GM23338 (cell line): ENCODE measurements at regions not wholly inside any gene's neighbourhood (a gene's known extent, or its start where the extent isn't known, plus 50 kb on each side); places are given as distances from the start of the nearest gene placed in this dataset.

ENCODE experiments used
- ATAC-seq: fragments of 200-7000 bp; cut with Tn5 transposase; 3 replicates; pipeline ENCODE4 v1.9.1; 2020
- DNase-seq: peaks from one replicate; pipeline ENCODE4 v3.0.0-alpha.2; 2015; ENCODE audit warnings: low spot score
- H2AFZ ChIP-seq: fragments of 200-600 bp; sonication (generic); 2 replicates; pipeline ENCODE4 v1.8.0; 2016; ENCODE audit warnings: antibody characterized with exemption, mild to moderate bottlenecking, moderate library complexity
- H3F3A ChIP-seq: fragments of 200-600 bp; sonication (generic); replicated peaks from 2 replicates; pipeline ENCODE4 v1.8.0; 2017; ENCODE audit warnings: antibody characterized with exemption, mixed run types, low read depth
- H3K27ac ChIP-seq: fragments of 200-600 bp; sonication (generic); 2 replicates; pipeline ENCODE4 v1.6.1; 2016; ENCODE audit warnings: low read depth
- H3K27me3 ChIP-seq: fragments of 200-600 bp; sonication (generic); 2 replicates; pipeline ENCODE4 v1.8.0; 2016; ENCODE audit warnings: mild to moderate bottlenecking, mixed run types, moderate library complexity; ENCODE audit not compliant: insufficient read depth
- H3K36me3 ChIP-seq: fragments of 200-600 bp; sonication (generic); 2 replicates; pipeline ENCODE4 v1.8.0; 2016; ENCODE audit warnings: mild to moderate bottlenecking; ENCODE audit not compliant: insufficient read depth
- H3K4me1 ChIP-seq: fragments of 200-600 bp; sonication (generic); 2 replicates; pipeline ENCODE4 v1.8.0; 2016; ENCODE audit warnings: mild to moderate bottlenecking, moderate library complexity; ENCODE audit not compliant: insufficient read depth
- H3K4me2 ChIP-seq: fragments of 200-600 bp; sonication (generic); 2 replicates; pipeline ENCODE4 v1.7.1; 2017; ENCODE audit warnings: mixed run types
- H3K4me3 ChIP-seq: fragments of 200-600 bp; sonication (generic); 2 replicates; pipeline ENCODE4 v1.6.1; 2016; ENCODE audit warnings: mixed run types
- H3K79me2 ChIP-seq: fragments of 200-600 bp; sonication (generic); replicated peaks from 2 replicates; pipeline ENCODE4 v1.8.0; 2017; ENCODE audit warnings: mild to moderate bottlenecking; ENCODE audit not compliant: insufficient read depth
- H3K9me2 ChIP-seq: fragments of 200-600 bp; sonication (generic); 2 replicates; pipeline ENCODE4 v1.8.0; 2017; ENCODE audit not compliant: insufficient read depth
- H4K20me1 ChIP-seq: fragments of 200-600 bp; sonication (generic); replicated peaks from 2 replicates; pipeline ENCODE4 v1.8.0; 2017; ENCODE audit warnings: mild to moderate bottlenecking; ENCODE audit not compliant: insufficient read depth
- H3K27ac Mint-ChIP-seq: 2 replicates; pipeline ENCODE4 v1.8.0; 2020; ENCODE audit warnings: inconsistent platforms, mild to moderate bottlenecking, moderate library complexity, mixed read lengths
- H3K27me3 Mint-ChIP-seq: 3 replicates; pipeline ENCODE4 v1.8.0; 2022; ENCODE audit warnings: low read depth, mild to moderate bottlenecking, moderate library complexity, mixed read lengths, inconsistent platforms; ENCODE audit not compliant: insufficient read depth, poor library complexity
- H3K36me3 Mint-ChIP-seq: 3 replicates; pipeline ENCODE4 v1.8.0; 2021; ENCODE audit warnings: low read depth, mild to moderate bottlenecking, inconsistent platforms, moderate library complexity, mixed read lengths
- H3K4me1 Mint-ChIP-seq: 3 replicates; pipeline ENCODE4 v1.8.0; 2020; ENCODE audit warnings: mild to moderate bottlenecking, inconsistent platforms, mixed read lengths
- H3K4me3 Mint-ChIP-seq: 3 replicates; pipeline ENCODE4 v1.8.0; 2021; ENCODE audit warnings: moderate library complexity, mild to moderate bottlenecking, inconsistent platforms, mixed read lengths
- H3K9me3 Mint-ChIP-seq: 3 replicates; pipeline ENCODE4 v1.8.0; 2020; ENCODE audit warnings: moderate library complexity, mild to moderate bottlenecking, inconsistent platforms, mixed read lengths
- CTCF ChIP-seq, 2 experiments: fragments of 200-600 bp in 1 of 2; sonication (generic) in 1 of 2; conservative IDR thresholded peaks; 2 replicates each; pipeline versions ENCODE4 v1.5.1 to v1.6.1; 2016 to 2017; ENCODE audit warnings: antibody characterized with exemption in 2 of 2, low read depth in 2 of 2, mild to moderate bottlenecking in 2 of 2, moderate library complexity in 1 of 2
- EZH2 ChIP-seq: fragments of 200-600 bp; sonication (generic); IDR thresholded peaks from one replicate; pipeline ENCODE4 v1.8.0; 2017; ENCODE audit warnings: antibody characterized with exemption, mild to moderate bottlenecking, low read depth; ENCODE audit not compliant: unreplicated experiment
- EZH2phosphoT487 ChIP-seq: fragments of 200-600 bp; sonication (generic); IDR thresholded peaks from one replicate; pipeline ENCODE4 v1.8.1; 2018; ENCODE audit warnings: antibody characterized with exemption; ENCODE audit not compliant: unreplicated experiment
- JUNB ChIP-seq: IDR thresholded peaks from one replicate; pipeline ENCODE4 v1.6.1; 2016; ENCODE audit warnings: antibody characterized with exemption; ENCODE audit not compliant: unreplicated experiment
- NANOG ChIP-seq: IDR thresholded peaks from 2 replicates; pipeline ENCODE4 v1.6.1; 2016; ENCODE audit warnings: antibody characterized with exemption, borderline replicate concordance
- POLR2AphosphoS5 ChIP-seq: IDR thresholded peaks from 2 replicates; pipeline ENCODE4 v1.6.1; 2016; ENCODE audit warnings: antibody characterized with exemption, low read depth
- REST ChIP-seq: IDR thresholded peaks from one replicate; pipeline ENCODE4 v1.6.1; 2018; ENCODE audit warnings: antibody characterized with exemption; ENCODE audit not compliant: unreplicated experiment
- STAT1 ChIP-seq: IDR thresholded peaks from one replicate; pipeline ENCODE4 v1.6.1; 2016; ENCODE audit warnings: antibody characterized with exemption; ENCODE audit not compliant: unreplicated experiment
- ZNF114 ChIP-seq: fragments of 250-450 bp; sonication (Bioruptor Pico); IDR thresholded peaks from 2 replicates; pipeline ENCODE4 v1.5.0; 2020; ENCODE audit warnings: mild to moderate bottlenecking, moderate library complexity
- ZNF331 ChIP-seq: fragments of 250-450 bp; sonication (Bioruptor Pico); IDR thresholded peaks from 2 replicates; pipeline ENCODE4 v1.5.0; 2020; ENCODE audit warnings: low read depth, mild to moderate bottlenecking, moderate library complexity
- ZNF462 ChIP-seq: fragments of 250-450 bp; sonication (Bioruptor Pico); IDR thresholded peaks from 2 replicates; pipeline ENCODE4 v1.5.0; 2020; ENCODE audit warnings: mild to moderate bottlenecking, moderate library complexity

- no peak overlapping the region for H3K4me3 ChIP-seq
- H3K79me2 ChIP-seq, result no peaks in the 10 kb centered on the region
- no peaks in the 10 kb centered on the region for H4K20me1 ChIP-seq
- no peak overlapping the region for H3K27ac Mint-ChIP-seq
- DNase-seq (no peak), ATAC-seq (no peak)
- H3K9me3 Mint-ChIP-seq, result no peaks in the 10 kb centered on the region
- H3K4me1 ChIP-seq, result no peaks in the 10 kb centered on the region
- H3K9me2 ChIP-seq, result no peaks in the 10 kb centered on the region
- TF ChIP-seq POLR2AphosphoS5, result no peak
- no peak for TF ChIP-seq ZNF114 (CRISPR knock-in tag)
- TF ChIP-seq EZH2, result no peak
- TF ChIP-seq NANOG, result no peak
- TF ChIP-seq EZH2phosphoT487, result no peak
- no peak for TF ChIP-seq CTCF (conservative IDR thresholded peaks at IDR 0.05; ENCODE audit: low read depth in 2 of 2)
- TF ChIP-seq STAT1, result no peak
- no peak for TF ChIP-seq ZNF462
- TF ChIP-seq JUNB, result no peak
- TF ChIP-seq REST, result no peak
- TF ChIP-seq ZNF331 (CRISPR knock-in tag), result no peak
- H3F3A ChIP-seq, result no peaks in the 10 kb centered on the region
- H3K27ac ChIP-seq, result no peak overlapping the region
- no peaks in the 10 kb centered on the region for H3K36me3 ChIP-seq
- H3K4me2 ChIP-seq, result no peak overlapping the region
- H3K27me3 Mint-ChIP-seq, result no peaks in the 10 kb centered on the region
- H3K4me1 Mint-ChIP-seq, result no peaks in the 10 kb centered on the region
- no peak overlapping the region for H2AFZ ChIP-seq
- H3K4me3 Mint-ChIP-seq, result no peak overlapping the region
- H3K36me3 Mint-ChIP-seq, result no peaks in the 10 kb centered on the region
- no peaks in the 10 kb centered on the region for H3K27me3 ChIP-seq
Observed at GRCh38 chr14:27134200-27134599, 536.4 kb upstream of the NOVA1 start.
